Neuron (in vitro differentiated cells): ENCODE measurements at regions not wholly inside any gene's neighbourhood (a gene's known extent, or its start where the extent isn't known, plus 50 kb on each side); places are given as distances from the start of the nearest gene placed in this dataset.
"Not testable (repeated sequence)": the region's sequence is repeated elsewhere in the genome, so short reads cannot be mapped to it uniquely, and the experiment has no call there.

Source experiments
- H2AFZ ChIP-seq: one replicate; pipeline ENCODE4 v1.6.1; 2013; ENCODE audit warnings: low read depth, mild to moderate bottlenecking, inconsistent platforms, low read length, moderate library complexity
- H3K27me3 ChIP-seq: one replicate; pipeline ENCODE4 v1.6.1; 2013; ENCODE audit warnings: low read length; ENCODE audit not compliant: insufficient read depth
- H3K36me3 ChIP-seq: one replicate; pipeline ENCODE4 v1.6.1; 2013; ENCODE audit warnings: low read length; ENCODE audit not compliant: insufficient read depth
- H3K4me1 ChIP-seq: one replicate; pipeline ENCODE4 v1.6.1; 2013; ENCODE audit warnings: low read length; ENCODE audit not compliant: insufficient read depth
- H3K4me3 ChIP-seq: 2 replicates; pipeline ENCODE4 v1.5.1; 2013; ENCODE audit warnings: mild to moderate bottlenecking, low read length, moderate library complexity
- H3K9me3 ChIP-seq: one replicate; pipeline ENCODE4 v1.6.1; 2013; ENCODE audit warnings: low read length

DNA sequence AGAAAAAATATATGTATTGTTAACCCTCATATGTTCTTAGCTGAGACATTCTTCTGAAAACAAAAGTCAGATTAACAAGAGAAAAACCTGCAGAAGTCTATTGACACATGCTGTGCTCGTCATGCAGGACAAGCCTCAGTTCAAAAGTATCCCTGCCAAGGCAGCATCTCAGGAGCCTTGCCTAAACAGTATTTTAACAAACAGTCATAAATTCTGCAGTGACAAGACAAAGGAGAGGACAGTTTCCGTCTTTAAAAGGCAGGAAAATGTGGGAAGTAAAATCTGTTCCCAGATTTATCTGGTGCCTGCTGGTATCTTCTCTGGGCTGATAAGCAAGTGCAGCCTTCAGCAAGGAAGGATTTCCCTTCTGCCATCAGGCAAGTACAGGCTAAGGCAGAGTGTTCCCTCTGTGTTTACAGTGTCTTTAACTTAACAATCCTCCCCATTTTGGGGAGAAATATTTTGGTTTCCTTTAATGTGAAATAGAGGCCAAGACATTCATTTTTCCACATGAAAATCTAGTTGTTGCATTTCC lies 480.2 kb upstream of the CCDC196 start:
- Histone ChIP-seq H3K27me3 (no peaks in the 10 kb centered on the region), H3K4me1 (no peaks in the 10 kb centered on the region), H3K4me3 (no peak overlapping the region), H3K36me3 (no peaks in the 10 kb centered on the region), H2AFZ (no peak overlapping the region), H3K9me3 (no peaks in the 10 kb centered on the region)

GRCh38 chr14:66008631-66009030 lies 477.5 kb upstream of the CCDC196 start:
- Histone ChIP-seq H2AFZ (no peak overlapping the region), H3K4me3 (no peak overlapping the region), H3K36me3 (no peaks in the 10 kb centered on the region), H3K9me3 (no peaks in the 10 kb centered on the region), H3K4me1 (no peaks in the 10 kb centered on the region), H3K27me3 (no peaks in the 10 kb centered on the region)

- H3K4me3 ChIP-seq: no peak overlapping the region
- no peaks in the 10 kb centered on the region for H3K27me3 ChIP-seq
- H3K9me3 ChIP-seq: no peaks in the 10 kb centered on the region
- no peaks in the 10 kb centered on the region for H3K4me1 ChIP-seq
- H2AFZ ChIP-seq: no peak overlapping the region
- H3K36me3 ChIP-seq: no peaks in the 10 kb centered on the region
Measured at GRCh38 chr14:66009089-66009488, 477.1 kb upstream of the CCDC196 start.

DNA sequence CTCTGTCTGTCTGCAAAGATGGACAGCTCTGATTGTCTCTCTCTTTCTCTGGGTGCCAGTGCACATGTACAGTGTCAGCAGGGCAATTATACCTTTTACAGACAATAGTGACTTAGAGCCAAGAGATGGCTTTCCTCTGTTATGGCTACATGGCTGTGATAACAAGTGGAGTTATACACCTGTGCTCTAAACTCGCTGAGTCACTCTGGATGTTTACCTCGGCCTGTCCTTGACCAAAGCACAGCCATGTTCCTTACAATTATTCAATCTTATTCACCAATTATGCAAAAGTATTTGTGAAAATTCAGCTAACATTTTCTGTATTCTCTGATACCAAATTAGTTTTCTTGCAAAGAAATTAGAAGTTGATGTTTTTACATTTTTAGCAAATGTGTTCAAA lies 475.5 kb upstream of the CCDC196 start:
- Histone ChIP-seq H3K4me1 (no peaks in the 10 kb centered on the region), H3K36me3 (no peaks in the 10 kb centered on the region), H3K27me3 (no peaks in the 10 kb centered on the region), H3K9me3 (no peaks in the 10 kb centered on the region), H2AFZ (no peak overlapping the region), H3K4me3 (no peak overlapping the region)

GRCh38 chr14:66011855-66012254 lies 474.3 kb upstream of the CCDC196 start:
- H3K9me3 ChIP-seq: no peaks in the 10 kb centered on the region
- no peak overlapping the region for H3K4me3 ChIP-seq
- no peak overlapping the region for H2AFZ ChIP-seq
- no peaks in the 10 kb centered on the region for H3K27me3 ChIP-seq
- no peaks in the 10 kb centered on the region for H3K4me1 ChIP-seq
- no peaks in the 10 kb centered on the region for H3K36me3 ChIP-seq

- not testable (repeated sequence) for H3K36me3 ChIP-seq, H3K4me3 ChIP-seq, H3K9me3 ChIP-seq, H3K27me3 ChIP-seq, H3K4me1 ChIP-seq, H2AFZ ChIP-seq
Measured at GRCh38 chr14:66013607-66014006, 472.6 kb upstream of the CCDC196 start.

DNA sequence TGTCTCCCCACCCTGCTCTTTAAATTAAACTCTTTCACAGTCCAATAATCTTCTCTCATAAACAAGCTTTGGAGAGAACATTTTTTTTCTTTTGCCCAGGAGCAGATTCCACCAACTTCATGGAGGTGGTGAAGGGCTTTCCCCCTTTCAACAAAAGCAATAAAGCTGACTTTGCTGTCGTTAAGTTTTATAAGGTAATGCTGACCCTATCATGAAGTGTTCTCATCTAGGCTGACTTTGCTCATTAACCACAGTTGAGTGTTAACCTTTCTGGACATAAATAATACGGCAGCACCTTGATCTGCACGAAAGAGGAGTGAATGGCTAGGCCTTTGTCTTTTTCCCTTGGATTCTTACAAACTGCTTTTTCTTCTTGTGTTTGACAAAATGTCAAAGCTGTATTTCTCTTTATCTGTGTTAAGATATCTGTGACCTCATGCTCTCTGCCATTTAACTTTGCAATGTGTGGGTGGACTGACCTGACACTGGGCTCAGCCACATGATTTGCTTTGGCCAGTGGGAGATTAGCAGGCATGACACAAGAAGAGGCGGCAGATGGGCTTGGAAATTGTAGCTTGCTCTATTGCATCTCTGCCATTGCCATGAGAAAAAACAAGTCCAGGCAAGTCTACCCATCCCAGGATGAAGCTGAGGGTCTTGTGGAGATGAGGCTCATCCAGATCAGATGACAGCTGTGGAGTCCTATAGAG lies 470.9 kb upstream of the CCDC196 start:
- Histone ChIP-seq H3K27me3 (no peaks in the 10 kb centered on the region), H3K36me3 (no peaks in the 10 kb centered on the region), H3K4me1 (no peaks in the 10 kb centered on the region), H3K4me3 (no peak overlapping the region), H3K9me3 (no peaks in the 10 kb centered on the region), H2AFZ (no peak overlapping the region)

- Histone ChIP-seq H2AFZ (no peak overlapping the region), H3K27me3 (no peaks in the 10 kb centered on the region), H3K4me1 (no peaks in the 10 kb centered on the region), H3K9me3 (no peaks in the 10 kb centered on the region), H3K36me3 (no peaks in the 10 kb centered on the region), H3K4me3 (no peak overlapping the region)
Measured at GRCh38 chr14:66017927-66018326, 468.2 kb upstream of the CCDC196 start.

DNA sequence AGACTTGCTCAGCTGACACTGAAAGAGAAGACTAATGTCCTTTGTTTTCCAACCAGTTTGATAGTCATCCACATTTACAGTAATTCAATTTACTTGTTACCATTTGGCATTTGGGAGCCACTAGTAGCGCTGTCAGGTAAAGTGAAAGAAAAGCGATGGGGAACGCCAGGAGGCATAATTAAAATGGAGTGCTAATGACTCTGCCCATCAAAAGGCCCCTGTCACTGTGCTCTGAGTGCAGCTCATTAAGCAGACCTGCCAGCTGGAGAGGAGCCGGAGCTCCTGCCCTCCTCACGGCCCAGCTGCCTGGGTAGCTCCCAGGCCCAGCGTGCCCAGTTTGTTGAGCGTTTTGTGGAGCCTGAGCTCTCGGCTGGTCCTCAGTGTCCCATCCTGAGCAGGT lies 463.6 kb upstream of the CCDC196 start:
- H3K36me3 ChIP-seq: no peaks in the 10 kb centered on the region
- H3K4me1 ChIP-seq: no peaks in the 10 kb centered on the region
- no peaks in the 10 kb centered on the region for H3K9me3 ChIP-seq
- no peak overlapping the region for H3K4me3 ChIP-seq
- no peak overlapping the region for H2AFZ ChIP-seq
- H3K27me3 ChIP-seq: no peaks in the 10 kb centered on the region

DNA sequence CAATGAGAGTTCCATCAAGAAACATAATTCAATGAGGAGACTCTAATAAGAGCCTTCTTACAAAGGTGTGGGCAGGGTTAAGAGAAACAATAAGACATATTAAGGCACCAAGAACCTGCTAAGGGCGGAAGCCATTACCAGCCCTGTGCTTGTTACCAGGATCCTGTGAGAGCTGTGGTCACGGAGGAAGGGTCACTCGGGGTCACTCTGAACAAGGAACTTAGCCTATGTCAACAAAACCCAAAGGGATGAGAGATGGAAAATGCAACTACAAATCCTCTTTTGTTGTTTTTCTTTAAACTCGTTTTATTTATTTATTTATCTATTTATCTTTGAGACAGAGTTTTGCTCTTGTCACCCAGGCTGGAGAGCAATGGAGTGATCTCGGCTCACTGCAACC lies 460.4 kb upstream of the CCDC196 start:
- Histone ChIP-seq H3K4me1 (no peaks in the 10 kb centered on the region), H3K36me3 (no peaks in the 10 kb centered on the region), H3K4me3 (no peak overlapping the region), H3K27me3 (no peaks in the 10 kb centered on the region), H2AFZ (no peak overlapping the region), H3K9me3 (no peaks in the 10 kb centered on the region)

DNA sequence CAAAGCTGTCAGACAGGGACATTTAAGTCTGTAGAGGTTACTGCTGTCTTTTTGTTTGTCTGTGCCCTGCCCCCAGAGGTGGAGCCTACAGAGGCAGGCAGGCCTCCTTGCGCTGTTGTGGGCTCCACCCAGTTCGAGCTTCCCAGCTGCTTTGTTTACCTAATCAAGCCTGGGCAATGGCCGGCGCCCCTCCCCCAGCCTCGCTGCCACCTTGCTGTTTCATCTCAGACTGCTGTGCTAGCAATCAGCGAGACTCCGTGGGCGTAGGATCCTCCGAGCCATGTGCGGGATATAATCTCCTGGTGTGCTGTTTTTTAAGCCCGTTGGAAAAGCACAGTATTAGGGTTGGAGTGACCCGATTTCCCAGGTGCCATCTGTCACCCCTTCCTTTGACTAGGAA lies 454.2 kb upstream of the CCDC196 start:
- H2AFZ ChIP-seq, H3K27me3 ChIP-seq, H3K36me3 ChIP-seq, H3K4me3 ChIP-seq, H3K9me3 ChIP-seq, H3K4me1 ChIP-seq: not testable (repeated sequence)

- Histone ChIP-seq H3K4me1 (no peaks in the 10 kb centered on the region), H3K4me3 (no peak overlapping the region), H3K9me3 (no peaks in the 10 kb centered on the region), H3K27me3 (no peaks in the 10 kb centered on the region), H3K36me3 (no peaks in the 10 kb centered on the region), H2AFZ (no peak overlapping the region)
Measured at GRCh38 chr14:66032800-66033199, 453.4 kb upstream of the CCDC196 start.

DNA sequence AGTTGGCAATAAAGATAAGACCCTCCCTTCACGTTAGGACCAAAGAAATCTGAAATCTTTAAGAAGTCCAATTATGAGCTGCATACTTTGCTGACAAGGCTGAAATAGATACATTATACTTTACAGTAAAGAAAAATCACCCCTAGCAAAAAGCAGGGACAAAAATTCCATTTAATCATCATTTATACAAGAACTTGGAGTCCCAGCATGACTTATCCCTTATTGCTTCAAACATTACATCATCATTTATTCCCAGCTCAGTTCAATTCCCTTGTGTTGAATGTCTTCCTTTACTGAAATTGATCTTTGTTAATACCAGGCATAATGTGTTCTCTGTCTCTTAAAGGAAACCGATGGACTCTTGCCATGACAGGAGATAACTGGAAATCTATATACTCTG lies 449.6 kb upstream of the CCDC196 start:
- no peaks in the 10 kb centered on the region for H3K36me3 ChIP-seq
- no peaks in the 10 kb centered on the region for H3K4me1 ChIP-seq
- H3K4me3 ChIP-seq: no peak overlapping the region
- no peak overlapping the region for H2AFZ ChIP-seq
- no peaks in the 10 kb centered on the region for H3K9me3 ChIP-seq
- no peaks in the 10 kb centered on the region for H3K27me3 ChIP-seq

- Histone ChIP-seq H3K9me3 (no peaks in the 10 kb centered on the region), H3K27me3 (no peaks in the 10 kb centered on the region), H3K36me3 (no peaks in the 10 kb centered on the region)
Measured at GRCh38 chr14:66037361-66037760, 448.8 kb upstream of the CCDC196 start.

More at GRCh38 chr14:66037361-66037760, 448.8 kb upstream of the CCDC196 start:
- H2AFZ ChIP-seq: no peak overlapping the region
- no peaks in the 10 kb centered on the region for H3K4me1 ChIP-seq
- H3K4me3 ChIP-seq: no peak overlapping the region
